Calu3 (cell line): ENCODE measurements at regions not wholly inside any gene's neighbourhood (a gene's known extent, or its start where the extent isn't known, plus 50 kb on each side); places are given as distances from the start of the nearest gene placed in this dataset.

Source experiments
- BruUV-seq: library from RNA; stranded (reverse); fragments of 400-500 nt; replicated peaks from 2 replicates; lab custom pipeline; 2021; lab: Mats Ljungman, UMichigan
- CTCF ChIA-PET: fragments of 300-600 bp; sonication (Branson Sonifier 250); formaldehyde crosslinking; loops from one replicate; lab custom pipeline; 2022; ENCODE audit warnings: antibody characterized with exemption; lab: Charles Lee
- DNase-seq: peaks from one replicate; pipeline ENCODE4 v3.0.0; 2022
- H3K27ac Mint-ChIP-seq: one replicate; pipeline ENCODE4 v1.8.0; 2022; ENCODE audit warnings: mixed read lengths; ENCODE audit not compliant: unreplicated experiment
- H3K27me3 Mint-ChIP-seq: one replicate; pipeline ENCODE4 v1.8.0; 2022; ENCODE audit warnings: mixed read lengths; ENCODE audit not compliant: unreplicated experiment
- H3K36me3 Mint-ChIP-seq: one replicate; pipeline ENCODE4 v1.8.0; 2022; ENCODE audit warnings: mild to moderate bottlenecking, moderate library complexity, mixed read lengths; ENCODE audit not compliant: insufficient read depth, unreplicated experiment
- H3K4me1 Mint-ChIP-seq: one replicate; pipeline ENCODE4 v1.8.0; 2022; ENCODE audit warnings: mild to moderate bottlenecking, low read depth, mixed read lengths; ENCODE audit not compliant: unreplicated experiment
- H3K4me3 Mint-ChIP-seq: one replicate; pipeline ENCODE4 v1.8.0; 2022; ENCODE audit warnings: mild to moderate bottlenecking, low read depth, moderate library complexity, mixed read lengths; ENCODE audit not compliant: unreplicated experiment
- H3K9me3 Mint-ChIP-seq: one replicate; pipeline ENCODE4 v1.8.0; 2022; ENCODE audit warnings: low read depth, mixed read lengths; ENCODE audit not compliant: unreplicated experiment
- intact Hi-C: fragments of 100-400 bp; cut with micrococcal nuclease; formaldehyde crosslinking; loops from one replicate; pipeline ENCODE4 v1.10.0; 2022; ENCODE audit not compliant: unreplicated experiment
- TF ChIP-seq, protein P1 (sequence below): fragments of 200-600 bp; IDR thresholded peaks from one replicate; pipeline ENCODE4 v1.8.0; 2022; ENCODE audit warnings: antibody characterized with exemption; ENCODE audit not compliant: unreplicated experiment

DNA sequence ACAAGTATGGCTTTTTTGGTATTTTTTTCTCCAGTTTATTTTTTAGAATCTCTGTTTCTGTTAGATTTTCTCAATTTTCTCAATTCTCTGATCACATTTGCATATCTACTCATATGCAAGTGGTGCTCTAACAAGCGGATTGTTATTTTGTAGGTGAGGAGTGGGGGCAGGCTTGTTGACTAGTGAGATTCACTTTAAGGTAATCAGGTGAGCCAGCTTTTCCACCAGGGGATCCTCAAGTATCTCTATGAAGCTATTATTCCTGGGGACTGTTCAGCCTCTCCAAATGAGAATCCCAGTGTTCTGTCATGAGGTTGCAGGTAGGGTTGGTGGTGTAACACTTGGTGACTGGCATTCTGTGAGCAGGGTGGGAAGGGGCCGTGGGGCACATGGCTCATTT lies 274.3 kb upstream of the FERMT1 start:
- TF ChIP-seq, protein P1, sequence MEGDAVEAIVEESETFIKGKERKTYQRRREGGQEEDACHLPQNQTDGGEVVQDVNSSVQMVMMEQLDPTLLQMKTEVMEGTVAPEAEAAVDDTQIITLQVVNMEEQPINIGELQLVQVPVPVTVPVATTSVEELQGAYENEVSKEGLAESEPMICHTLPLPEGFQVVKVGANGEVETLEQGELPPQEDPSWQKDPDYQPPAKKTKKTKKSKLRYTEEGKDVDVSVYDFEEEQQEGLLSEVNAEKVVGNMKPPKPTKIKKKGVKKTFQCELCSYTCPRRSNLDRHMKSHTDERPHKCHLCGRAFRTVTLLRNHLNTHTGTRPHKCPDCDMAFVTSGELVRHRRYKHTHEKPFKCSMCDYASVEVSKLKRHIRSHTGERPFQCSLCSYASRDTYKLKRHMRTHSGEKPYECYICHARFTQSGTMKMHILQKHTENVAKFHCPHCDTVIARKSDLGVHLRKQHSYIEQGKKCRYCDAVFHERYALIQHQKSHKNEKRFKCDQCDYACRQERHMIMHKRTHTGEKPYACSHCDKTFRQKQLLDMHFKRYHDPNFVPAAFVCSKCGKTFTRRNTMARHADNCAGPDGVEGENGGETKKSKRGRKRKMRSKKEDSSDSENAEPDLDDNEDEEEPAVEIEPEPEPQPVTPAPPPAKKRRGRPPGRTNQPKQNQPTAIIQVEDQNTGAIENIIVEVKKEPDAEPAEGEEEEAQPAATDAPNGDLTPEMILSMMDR, result no peak
- no peaks in the 10 kb centered on the region for H3K9me3 Mint-ChIP-seq
- H3K27ac Mint-ChIP-seq, result no peak overlapping the region
- no TSS peak for BruUV-seq
- peaks cover 18% of the 10 kb centered on the region for H3K4me1 Mint-ChIP-seq
- CTCF ChIA-PET, result no interaction called here
- no peak overlapping the region for H3K4me3 Mint-ChIP-seq
- intact Hi-C loops, result no loop called here
- no peak for DNase-seq
- H3K27me3 Mint-ChIP-seq, result no peaks in the 10 kb centered on the region
- no peaks in the 10 kb centered on the region for H3K36me3 Mint-ChIP-seq

DNA sequence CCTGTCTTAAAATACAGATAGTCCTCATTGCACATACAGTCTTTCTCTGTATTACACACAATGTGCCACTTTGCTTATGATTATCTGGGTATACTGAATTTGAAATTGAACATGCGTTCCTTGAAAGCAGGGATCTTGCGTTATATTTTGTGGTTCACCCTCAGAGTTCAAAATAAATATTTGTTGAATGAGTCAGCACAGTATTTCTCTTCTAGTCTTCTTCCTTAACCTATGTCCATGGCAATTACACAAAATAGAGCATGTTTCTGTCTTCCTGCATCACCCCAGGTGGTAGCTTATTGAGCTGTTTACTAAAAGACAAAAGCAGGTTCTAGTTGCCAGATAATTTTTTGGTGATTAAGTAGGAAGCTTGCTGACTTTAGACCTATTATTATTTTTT lies 272.9 kb upstream of the FERMT1 start:
- Mint-ChIP-seq H3K27ac (no peak overlapping the region), H3K4me3 (no peak overlapping the region), H3K9me3 (no peaks in the 10 kb centered on the region), H3K4me1 (peaks cover 7% of the 10 kb centered on the region), H3K27me3 (no peaks in the 10 kb centered on the region), H3K36me3 (no peaks in the 10 kb centered on the region)
- CTCF ChIA-PET, result no interaction called here
- BruUV-seq, result no TSS peak
- DNase-seq, result no peak
- TF ChIP-seq, protein P1, result no peak
- intact Hi-C loops, result no loop called here

DNA sequence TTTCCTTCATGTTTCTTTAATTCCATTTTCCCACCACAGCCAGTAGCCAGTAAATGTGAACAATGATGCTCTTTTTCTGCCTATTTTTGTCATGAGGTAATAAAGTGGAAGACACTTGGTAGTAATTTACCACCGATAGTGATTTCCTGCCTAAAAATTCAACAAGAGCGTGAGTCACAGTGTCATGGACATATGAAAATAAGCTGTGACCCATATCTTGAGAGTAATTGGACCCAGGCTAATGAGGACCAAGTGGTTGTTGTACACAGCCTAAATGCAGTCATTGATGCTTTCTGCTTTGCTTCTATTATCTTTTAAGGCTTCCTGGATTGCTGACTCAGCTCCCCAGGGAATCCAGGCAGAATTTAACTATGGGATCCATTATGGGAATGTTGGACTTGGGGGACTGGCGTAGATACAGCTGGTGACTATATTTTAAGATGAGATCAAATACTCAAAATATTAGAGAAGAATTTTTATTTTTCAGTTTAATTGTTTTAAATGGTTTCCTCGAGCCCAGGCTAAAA lies 265.9 kb upstream of the FERMT1 start:
- DNase-seq, result no peak
- TF ChIP-seq, protein P1, result no peak
- Mint-ChIP-seq H3K27me3 (peaks cover 4% of the 10 kb centered on the region), H3K4me1 (no peaks in the 10 kb centered on the region), H3K27ac (no peak overlapping the region), H3K36me3 (no peaks in the 10 kb centered on the region), H3K9me3 (no peaks in the 10 kb centered on the region), H3K4me3 (no peak overlapping the region)
- intact Hi-C loops, result no loop called here
- CTCF ChIA-PET, result no interaction called here
- no TSS peak for BruUV-seq

DNA sequence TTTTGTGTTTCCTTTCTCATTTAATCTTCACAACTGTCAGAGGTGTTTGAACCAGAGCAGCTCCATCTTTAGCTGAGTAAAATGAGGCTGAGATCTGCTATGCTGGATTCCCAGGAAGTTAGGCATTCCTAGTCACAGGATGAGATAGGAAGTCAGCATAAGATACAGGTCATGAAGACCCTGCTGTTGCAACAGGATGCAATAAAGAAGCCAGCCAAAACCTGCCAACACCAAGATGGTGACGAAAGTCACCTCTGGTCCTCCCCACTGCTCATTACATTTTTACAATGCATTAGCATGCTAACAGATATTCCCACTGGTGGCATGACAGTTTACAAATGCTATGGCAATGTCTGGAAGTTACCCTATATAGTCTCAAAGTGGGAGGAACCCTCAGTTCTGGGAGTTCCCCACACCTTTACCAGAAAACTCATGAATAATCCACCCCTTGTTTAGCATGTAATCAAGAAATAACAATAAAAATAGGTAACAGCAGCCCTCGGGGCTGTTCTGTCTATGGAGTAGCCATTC lies 262.2 kb upstream of the FERMT1 start:
- H3K9me3 Mint-ChIP-seq, result no peaks in the 10 kb centered on the region
- peaks cover 22% of the 10 kb centered on the region for H3K27me3 Mint-ChIP-seq
- no peaks in the 10 kb centered on the region for H3K4me1 Mint-ChIP-seq
- no TSS peak for BruUV-seq
- H3K4me3 Mint-ChIP-seq, result no peak overlapping the region
- no peaks in the 10 kb centered on the region for H3K36me3 Mint-ChIP-seq
- TF ChIP-seq, protein P1, result no peak
- CTCF ChIA-PET, result no interaction called here
- intact Hi-C loops, result no loop called here
- no peak overlapping the region for H3K27ac Mint-ChIP-seq
- DNase-seq, result no peak
